SW480 (cell line): ENCODE measurements at regions not wholly inside any gene's neighbourhood (a gene's known extent, or its start where the extent isn't known, plus 50 kb on each side); places are given as distances from the start of the nearest gene placed in this dataset.
A peak's percentile ranks its signal among the peaks of the same experiment; 100 is the strongest.

Source experiments
- DNase-seq: peaks from one replicate; pipeline ENCODE4 v3.0.0-alpha.2; 2016; ENCODE audit warnings: low spot score

DNA sequence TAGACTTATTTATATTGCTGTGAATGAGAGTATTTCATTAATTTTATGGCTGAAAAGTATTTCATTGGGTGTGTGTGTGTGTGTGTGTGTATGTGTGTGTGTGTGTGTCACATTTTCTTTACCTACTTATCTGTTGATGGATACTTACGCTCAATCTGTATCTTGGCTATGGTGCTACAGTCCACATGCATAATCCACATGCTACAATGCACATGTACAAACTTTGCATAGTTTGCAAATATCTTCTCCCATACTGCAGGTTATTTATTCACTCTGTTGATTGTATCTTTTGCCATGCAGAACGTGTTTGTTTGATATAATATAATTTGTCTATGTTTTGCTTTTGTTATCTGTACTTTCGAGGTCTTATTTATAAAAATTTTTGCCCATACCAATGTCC, 167.8 kb downstream of the RAB28 start:
- DNase-seq = no peak

GRCh38 chr4:13313856-13314255, 170.3 kb downstream of the RAB28 start:
- DNase-seq = no peak

DNA sequence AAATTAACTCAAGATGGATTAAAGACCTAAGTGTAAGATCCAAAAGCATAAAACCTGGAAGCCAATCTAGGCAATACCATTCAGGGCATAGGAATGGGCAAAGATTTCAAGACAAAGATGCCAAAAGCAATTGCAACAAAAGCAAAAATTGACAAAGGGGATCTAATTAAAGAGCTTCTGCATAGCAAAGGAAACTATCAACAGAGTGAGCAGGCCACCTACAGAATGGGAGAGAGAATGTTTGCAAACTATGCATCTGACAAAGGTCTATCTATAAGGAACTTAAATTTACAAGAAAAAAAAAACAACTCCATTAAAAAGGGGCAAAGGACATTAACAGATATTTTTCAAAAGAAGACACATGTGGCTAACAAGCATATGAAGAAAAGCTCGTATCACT, 171.9 kb downstream of the RAB28 start:
- no peak for DNase-seq

- no peak for DNase-seq
These were observed 174.4 kb downstream of the RAB28 start for GRCh38 chr4:13309751-13310150.

GRCh38 chr4:13306356-13306755, 177.8 kb downstream of the RAB28 start:
- no peak for DNase-seq

DNA sequence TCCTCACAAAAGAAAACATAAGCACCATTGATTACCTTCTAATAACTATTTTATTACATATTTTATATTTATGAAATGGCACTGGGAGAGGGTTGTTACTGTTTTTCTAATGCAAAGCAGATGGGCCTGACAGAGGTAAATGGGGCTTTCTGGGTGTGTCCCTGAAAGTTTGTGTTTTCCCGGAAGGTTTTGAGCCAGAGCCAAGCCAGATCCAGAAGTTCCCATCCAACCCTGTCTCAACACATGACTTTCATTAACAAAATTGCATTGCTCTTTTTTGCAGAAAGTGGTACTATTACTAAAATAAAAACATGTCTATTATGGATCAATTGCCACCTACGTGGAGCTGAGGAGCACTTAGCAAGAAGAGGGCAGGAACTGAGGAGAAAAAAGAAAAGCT, 181.3 kb downstream of the RAB28 start:
- no peak for DNase-seq

- DNase-seq = no peak
These were observed 184.8 kb downstream of the RAB28 start for GRCh38 chr4:13299343-13299742.

DNA sequence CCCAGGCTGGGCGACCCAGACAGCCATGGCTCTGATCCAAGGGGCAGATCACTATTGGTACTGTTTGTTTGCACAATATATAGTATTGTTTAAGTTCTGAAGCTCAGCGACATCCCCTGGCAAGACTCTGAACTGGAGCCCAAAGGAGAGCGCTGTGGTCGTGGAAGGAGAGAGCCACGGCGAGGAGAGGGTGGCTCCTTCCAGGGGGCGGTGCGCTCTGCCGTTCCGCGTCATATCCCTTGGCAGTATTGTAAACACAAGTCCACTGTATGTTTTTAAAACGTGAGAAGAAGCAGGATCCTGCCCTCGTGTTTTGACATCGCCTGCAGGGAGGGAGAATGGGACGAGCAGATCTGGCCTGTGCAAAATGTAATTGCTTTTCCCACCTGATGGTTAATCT, 185.5 kb downstream of the RAB28 start:
- no peak for DNase-seq

DNA sequence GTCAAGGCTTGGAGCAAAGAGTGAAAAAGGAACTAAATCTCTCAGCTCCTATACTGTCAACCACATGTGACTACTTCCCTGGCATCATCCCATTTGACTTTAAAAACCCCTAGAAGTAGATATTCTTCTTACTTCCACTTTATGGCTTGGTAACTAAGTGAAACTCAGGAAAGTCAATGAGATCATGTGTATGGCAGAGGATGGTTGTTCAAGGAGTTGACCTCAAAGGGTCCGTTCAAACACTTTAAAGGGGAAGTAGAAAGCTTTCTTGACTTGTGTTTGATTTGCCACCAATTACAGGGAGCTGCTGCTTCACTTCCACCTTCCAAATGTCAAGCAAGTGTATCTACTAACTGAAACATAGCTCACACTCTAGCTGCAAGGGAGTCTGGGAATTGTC, 187.2 kb downstream of the RAB28 start:
- no peak for DNase-seq

DNA sequence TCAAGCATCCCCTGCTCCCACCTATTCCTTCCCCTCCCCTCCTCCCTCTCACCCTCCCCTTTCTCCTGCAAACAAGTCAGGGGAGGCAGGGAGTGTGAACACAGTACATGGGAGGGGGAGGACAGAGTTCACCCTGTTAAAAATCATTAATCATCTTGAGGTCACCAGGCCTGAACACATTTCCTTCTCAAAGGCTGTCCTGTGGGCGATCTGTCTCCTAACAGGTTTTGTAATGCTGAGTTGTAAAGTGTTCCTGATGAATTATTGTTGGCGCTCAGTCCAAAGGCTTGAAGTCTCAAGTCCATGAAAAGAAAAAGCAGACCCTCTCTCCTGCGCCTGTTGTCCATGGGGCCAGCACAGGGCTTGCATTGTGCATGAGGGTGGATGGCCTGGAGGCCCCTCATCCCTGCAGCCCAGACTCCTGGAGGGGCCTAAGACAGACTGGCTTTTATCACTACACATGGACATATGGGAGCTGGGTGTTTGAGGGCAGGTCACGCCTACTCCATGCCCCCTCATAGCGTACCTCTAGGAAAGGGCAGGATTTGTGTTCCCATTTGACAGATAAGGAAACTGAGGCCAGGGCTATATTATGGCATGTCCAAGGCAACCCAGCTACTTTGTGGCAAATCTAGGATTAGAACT, 189.1 kb downstream of the RAB28 start:
- DNase-seq = no peak

GRCh38 chr4:13292372-13292771, 191.8 kb downstream of the RAB28 start:
- DNase-seq = no peak

- DNase-seq = no peak
These were observed 194.7 kb downstream of the RAB28 start for GRCh38 chr4:13289391-13289790.

DNA sequence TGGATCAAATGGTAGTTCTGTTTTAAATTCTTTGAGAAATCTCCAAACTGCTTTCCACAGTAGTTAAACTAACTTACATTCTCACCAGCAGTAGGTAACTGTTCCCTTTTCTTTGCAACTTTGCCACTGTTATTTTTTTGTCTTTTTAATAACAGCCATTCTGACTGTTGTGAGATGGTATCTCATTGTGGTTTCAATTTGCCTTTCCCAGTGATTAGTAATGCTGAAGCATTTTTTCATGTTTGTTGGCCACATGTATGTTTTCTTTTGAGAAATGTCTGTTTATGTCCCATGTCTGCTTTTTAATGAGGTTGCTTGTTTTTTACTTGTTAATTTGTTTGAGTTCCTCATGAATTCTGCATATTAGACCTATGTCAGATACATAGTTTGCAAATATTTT, 198.8 kb downstream of the RAB28 start:
- no peak for DNase-seq

DNA sequence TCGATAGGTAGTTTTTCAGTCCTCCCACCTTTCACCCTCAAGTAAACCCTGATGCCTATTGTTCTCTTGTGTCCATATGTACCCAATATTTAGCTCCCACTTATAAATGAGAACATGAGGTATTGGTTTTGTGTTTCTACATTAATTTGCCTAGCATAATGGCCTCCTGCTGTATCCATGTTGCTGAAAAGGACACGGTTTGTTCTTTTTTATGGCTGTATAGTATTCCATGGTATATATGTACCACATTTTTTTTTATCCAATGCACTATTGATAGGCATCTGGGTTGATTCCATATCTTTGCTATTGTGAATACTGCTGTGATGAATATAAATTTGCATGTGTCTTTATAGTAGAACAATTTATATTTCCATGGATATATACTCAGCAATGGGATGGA, 199.2 kb downstream of the RAB28 start:
- DNase-seq = no peak

GRCh38 chr4:13276357-13276756, 207.8 kb downstream of the RAB28 start:
- no peak for DNase-seq

- no peak for DNase-seq
These were observed 215.4 kb downstream of the RAB28 start for GRCh38 chr4:13268703-13269102.

GRCh38 chr4:13268165-13268564, 216.0 kb downstream of the RAB28 start:
- no peak for DNase-seq

DNA sequence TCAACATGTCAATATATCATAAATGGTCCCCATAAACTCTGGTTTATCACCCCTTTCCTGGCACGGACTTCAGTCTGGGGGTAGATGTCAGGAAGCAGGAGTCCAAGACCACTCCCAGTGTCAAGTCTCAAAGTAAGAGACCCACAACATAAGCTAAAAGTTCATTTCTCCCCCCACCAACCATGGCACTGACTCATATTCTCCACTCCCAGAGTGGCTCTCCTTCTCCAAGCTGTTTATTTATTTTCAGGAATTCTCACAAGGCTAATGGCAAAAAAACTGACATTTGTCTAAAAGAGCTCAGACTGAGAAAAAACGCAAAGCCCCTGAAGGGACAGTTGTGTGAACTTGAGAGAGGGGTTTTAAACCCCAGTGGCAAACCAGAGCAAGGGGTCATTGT, 217.0 kb downstream of the RAB28 start:
- DNase-seq = no peak

DNA sequence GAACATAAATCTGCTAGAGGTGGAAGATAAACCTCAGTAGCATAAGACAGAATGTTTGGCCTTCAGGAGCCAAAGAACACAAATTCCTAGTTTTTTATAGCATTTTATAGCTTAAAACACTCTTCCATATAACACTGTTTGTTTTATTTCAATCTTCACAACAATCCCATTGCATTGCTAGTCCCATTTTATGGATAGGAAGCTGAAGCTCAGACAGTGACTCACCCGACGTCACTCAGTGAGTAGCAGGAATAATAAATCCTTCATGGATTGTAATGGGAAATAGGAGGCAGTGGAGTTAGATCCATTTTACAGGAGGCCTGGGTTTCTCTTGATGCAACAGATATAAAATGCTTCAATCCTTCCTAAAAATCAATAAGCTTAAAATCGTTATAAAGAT, 217.5 kb downstream of the RAB28 start:
- DNase-seq = no peak

DNA sequence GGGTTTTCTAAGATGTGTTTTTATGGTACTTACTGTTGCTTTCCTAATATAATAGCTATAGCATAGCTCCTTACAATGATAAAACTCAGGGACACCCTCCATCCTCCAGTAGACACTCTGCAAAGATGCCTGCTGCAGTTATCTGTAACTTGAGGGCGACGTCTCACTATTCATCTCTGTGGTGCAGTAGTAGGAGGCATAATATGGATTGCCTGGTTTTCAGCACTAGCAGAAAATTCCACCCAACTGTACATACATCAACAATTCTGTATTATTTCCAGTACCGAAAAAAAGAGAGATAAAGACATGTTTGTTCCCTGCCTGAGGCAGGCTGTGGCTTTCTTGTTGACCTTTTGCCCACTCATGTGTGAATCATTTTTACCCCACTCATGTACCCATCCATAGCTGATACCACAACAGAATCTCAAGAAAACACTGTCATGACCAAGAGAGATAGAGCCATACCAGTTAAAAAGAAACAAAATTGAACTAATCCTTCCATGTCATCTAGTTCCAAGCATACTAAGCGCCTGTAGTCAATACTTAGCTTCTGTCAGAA, 220.1 kb downstream of the RAB28 start:
- no peak for DNase-seq

DNA sequence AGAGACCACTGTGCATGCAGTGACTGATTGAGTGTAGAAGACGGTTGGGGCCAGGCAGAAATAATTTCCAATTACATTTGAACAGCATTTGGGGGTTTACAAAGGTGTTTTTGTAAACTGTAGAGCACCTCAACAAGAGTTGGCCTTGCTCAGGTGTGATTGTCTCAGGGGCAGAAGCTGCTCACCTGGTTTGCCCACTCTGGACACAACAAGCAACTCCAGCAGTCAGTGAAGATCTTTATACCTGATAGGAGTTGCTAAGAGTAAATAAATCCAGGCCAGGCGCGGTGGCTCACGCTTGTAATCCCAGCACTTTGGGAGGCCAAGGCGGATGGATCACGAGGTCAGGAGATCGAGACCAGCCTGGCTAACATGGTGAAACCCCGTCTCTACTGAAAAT, 221.3 kb downstream of the RAB28 start:
- no peak for DNase-seq

GRCh38 chr4:13261486-13262257, 222.5 kb downstream of the RAB28 start:
- peak; percentile 78 for DNase-seq

GRCh38 chr4:13260513-13260912, 223.6 kb downstream of the RAB28 start:
- no peak for DNase-seq

- no peak for DNase-seq
These were observed 233.9 kb downstream of the RAB28 start for GRCh38 chr4:13250263-13250662.
